HepG2 (cell line): ENCODE measurements at regions not wholly inside any gene's neighbourhood (a gene's known extent, or its start where the extent isn't known, plus 50 kb on each side); places are given as distances from the start of the nearest gene placed in this dataset.

Source experiments
- CTCF ChIP-seq: sonication (generic); formaldehyde crosslinking; IDR thresholded peaks from 2 replicates; pipeline ENCODE4 v1.5.0; 2020; ENCODE audit warnings: mild to moderate bottlenecking, missing genetic modification reagents, moderate library complexity
- EEA1 ChIP-seq: sonication (generic); formaldehyde crosslinking; IDR thresholded peaks from 2 replicates; pipeline ENCODE4 v1.5.1; 2020; ENCODE audit warnings: mild to moderate bottlenecking, missing genetic modification reagents, borderline replicate concordance
- GPBP1L1 ChIP-seq: sonication (generic); formaldehyde crosslinking; IDR thresholded peaks from 2 replicates; pipeline ENCODE4 v1.5.0; 2020; ENCODE audit warnings: mild to moderate bottlenecking, missing genetic modification reagents
- HIVEP1 ChIP-seq: sonication (generic); formaldehyde crosslinking; IDR thresholded peaks from 2 replicates; pipeline ENCODE4 v1.4.0; 2020; ENCODE audit warnings: mild to moderate bottlenecking, missing genetic modification reagents
- MAFG ChIP-seq: sonication (generic); formaldehyde crosslinking; IDR thresholded peaks from 2 replicates; pipeline ENCODE4 v1.5.1; 2020; ENCODE audit warnings: mild to moderate bottlenecking, missing genetic modification reagents
- MZF1 ChIP-seq: sonication (generic); formaldehyde crosslinking; IDR thresholded peaks from 2 replicates; pipeline ENCODE4 v1.8.1; 2023; ENCODE audit warnings: mild to moderate bottlenecking, missing genetic modification reagents, borderline replicate concordance
- RBFOX2 ChIP-seq: fragments of 200-400 bp; formaldehyde crosslinking; IDR thresholded peaks from 2 replicates; pipeline ENCODE4 v1.6.1; 2017; ENCODE audit warnings: low read depth, mild to moderate bottlenecking, low read length
- SPEN ChIP-seq: sonication (generic); formaldehyde crosslinking; IDR thresholded peaks from 2 replicates; pipeline ENCODE4 v1.5.1; 2020; ENCODE audit warnings: low read depth, mild to moderate bottlenecking, missing genetic modification reagents
- STAT6 ChIP-seq: sonication (generic); formaldehyde crosslinking; IDR thresholded peaks from 2 replicates; pipeline ENCODE4 v1.4.0; 2020; ENCODE audit warnings: missing genetic modification reagents, mild to moderate bottlenecking, borderline replicate concordance
- TAF1 ChIP-seq: sonication (generic); formaldehyde crosslinking; IDR thresholded peaks from 2 replicates; pipeline ENCODE4 v1.4.0; 2020; ENCODE audit warnings: missing genetic modification reagents
- ZFP1 ChIP-seq: IDR thresholded peaks from 2 replicates; pipeline ENCODE4 v1.6.1; 2016
- ZNF234 ChIP-seq: sonication (generic); formaldehyde crosslinking; conservative IDR thresholded peaks from 2 replicates; pipeline ENCODE4 v1.5.1; 2020; ENCODE audit warnings: mild to moderate bottlenecking, missing genetic modification reagents
- ZNF709 ChIP-seq: sonication (generic); formaldehyde crosslinking; IDR thresholded peaks from 2 replicates; pipeline ENCODE4 v1.5.0; 2020; ENCODE audit warnings: mild to moderate bottlenecking, missing genetic modification reagents

- TF ChIP-seq ZFP1 (CRISPR knock-in tag) = no peak
- TF ChIP-seq EEA1 = no peak
- no peak for TF ChIP-seq SPEN (CRISPR knock-in tag)
- no peak for TF ChIP-seq ZNF234 (CRISPR knock-in tag)
- TF ChIP-seq ZNF709 (CRISPR knock-in tag) = no peak
- no peak for TF ChIP-seq STAT6
- TF ChIP-seq HIVEP1 (CRISPR knock-in tag) = no peak
- no peak for TF ChIP-seq GPBP1L1 (CRISPR knock-in tag)
- no peak for TF ChIP-seq CTCF (CRISPR knock-in tag)
- TF ChIP-seq TAF1 (CRISPR knock-in tag) = no peak
- TF ChIP-seq RBFOX2 = no peak
- TF ChIP-seq MZF1 = no peak
- no peak for TF ChIP-seq MAFG (CRISPR knock-in tag)
These were observed 458.7 kb downstream of the NAF1 start for GRCh38 chr4:162707962-162708361.
